ENCODE measurements at regions not wholly inside any gene's neighbourhood (a gene's known extent, or its start where the extent isn't known, plus 50 kb on each side); places are given as distances from the start of the nearest gene placed in this dataset.

GRCh38 chr18:77373730-77374445, 124.2 kb downstream of the GALR1 start:
- no peaks in the 10 kb centered on the region for H3K4me1 ChIP-seq
- no peak for DNase-seq
- H3K27me3 ChIP-seq: no peaks in the 10 kb centered on the region
- intact Hi-C loops (cut with DNase I): no loop called here
- WGBS, 2 donors: 23 to 56% methylated on average over 9 of the region's 9 CpGs
- TF ChIP-seq CTCF (IDR thresholded peaks at IDR 0.05) (no peak), POLR2A (IDR thresholded peaks at IDR 0.05) (no peak), EP300 (IDR thresholded peaks at IDR 0.05) (no peak), POLR2AphosphoS5 (IDR thresholded peaks at IDR 0.05) (no peak)
- no peaks in the 10 kb centered on the region for H3K36me3 ChIP-seq
- H3K4me3 ChIP-seq: no peak overlapping the region
- H3K9me3 ChIP-seq: peaks cover 0 to 7% (median 3%) of the 10 kb centered on the region in 4 donors
- peak overlapping the region in 1 of 4 donors; percentile 47 for H3K27ac ChIP-seq

- no peak for DNase-seq
- 22 to 58% methylated on average over 10 of the region's 10 CpGs for WGBS, 2 donors
- Histone ChIP-seq H3K4me3 (no peak overlapping the region), H3K36me3 (no peaks in the 10 kb centered on the region), H3K9me3 (peaks cover 0 to 7% (median 3%) of the 10 kb centered on the region in 4 donors), H3K27ac (peak overlapping the region in 1 of 4 donors; percentile 47), H3K27me3 (no peaks in the 10 kb centered on the region), H3K4me1 (no peaks in the 10 kb centered on the region)
- intact Hi-C loops (cut with DNase I): no loop called here
- TF ChIP-seq POLR2AphosphoS5 (IDR thresholded peaks at IDR 0.05): no peak
These were observed 124.8 kb downstream of the GALR1 start for GRCh38 chr18:77374446-77374805.

GRCh38 chr18:77376043-77376732, 126.5 kb downstream of the GALR1 start:
- Histone ChIP-seq H3K27me3 (no peaks in the 10 kb centered on the region), H3K4me1 (no peaks in the 10 kb centered on the region), H3K27ac (no peak overlapping the region), H3K36me3 (no peaks in the 10 kb centered on the region), H3K9me3 (no peaks in the 10 kb centered on the region), H3K4me3 (no peak overlapping the region)
- TF ChIP-seq EP300 (IDR thresholded peaks at IDR 0.05): no peak
- no peak for TF ChIP-seq POLR2A (IDR thresholded peaks at IDR 0.05)
- TF ChIP-seq POLR2AphosphoS5 (IDR thresholded peaks at IDR 0.05): no peak
- no peak for TF ChIP-seq CTCF (IDR thresholded peaks at IDR 0.05)
- no peak for DNase-seq
- WGBS, 2 donors: 25 to 87% methylated on average over 29 of the region's 29 CpGs
- intact Hi-C loops (cut with DNase I): no loop called here

GRCh38 chr18:77376733-77377094, 127.1 kb downstream of the GALR1 start:
- Histone ChIP-seq H3K27me3 (no peaks in the 10 kb centered on the region), H3K4me3 (no peak overlapping the region), H3K4me1 (no peaks in the 10 kb centered on the region), H3K27ac (no peak overlapping the region), H3K9me3 (no peaks in the 10 kb centered on the region), H3K36me3 (no peaks in the 10 kb centered on the region)
- intact Hi-C loops (cut with DNase I): no loop called here
- TF ChIP-seq CTCF (IDR thresholded peaks at IDR 0.05) (no peak), POLR2A (IDR thresholded peaks at IDR 0.05) (no peak), POLR2AphosphoS5 (IDR thresholded peaks at IDR 0.05) (no peak), EP300 (IDR thresholded peaks at IDR 0.05) (no peak)
- no peak for DNase-seq
- WGBS, 2 donors: 69 to 84% methylated on average over 8 of the region's 8 CpGs

GRCh38 chr18:77377813-77378212, 128.2 kb downstream of the GALR1 start:
- DNase-seq: no peak
- intact Hi-C loops (cut with DNase I): no loop called here
- H3K9me3 ChIP-seq: no peaks in the 10 kb centered on the region
- H3K4me3 ChIP-seq: no peak overlapping the region
- H3K4me1 ChIP-seq: no peaks in the 10 kb centered on the region
- 94 to 95% methylated on average over 6 of the region's 6 CpGs for WGBS, 2 donors
- H3K36me3 ChIP-seq: no peaks in the 10 kb centered on the region
- no peak overlapping the region for H3K27ac ChIP-seq
- no peaks in the 10 kb centered on the region for H3K27me3 ChIP-seq
- TF ChIP-seq EP300 (IDR thresholded peaks at IDR 0.05) (no peak), CTCF (IDR thresholded peaks at IDR 0.05) (no peak), POLR2A (IDR thresholded peaks at IDR 0.05) (no peak)

Measured in sigmoid colon (tissue), 6 donors.